ENCODE measurements at regions not wholly inside any gene's neighbourhood (a gene's known extent, or its start where the extent isn't known, plus 50 kb on each side); places are given as distances from the start of the nearest gene placed in this dataset.

GRCh38 chr3:118433825-118434224 is 600.8 kb downstream of the IGSF11 start:
- TF ChIP-seq, protein P1, sequence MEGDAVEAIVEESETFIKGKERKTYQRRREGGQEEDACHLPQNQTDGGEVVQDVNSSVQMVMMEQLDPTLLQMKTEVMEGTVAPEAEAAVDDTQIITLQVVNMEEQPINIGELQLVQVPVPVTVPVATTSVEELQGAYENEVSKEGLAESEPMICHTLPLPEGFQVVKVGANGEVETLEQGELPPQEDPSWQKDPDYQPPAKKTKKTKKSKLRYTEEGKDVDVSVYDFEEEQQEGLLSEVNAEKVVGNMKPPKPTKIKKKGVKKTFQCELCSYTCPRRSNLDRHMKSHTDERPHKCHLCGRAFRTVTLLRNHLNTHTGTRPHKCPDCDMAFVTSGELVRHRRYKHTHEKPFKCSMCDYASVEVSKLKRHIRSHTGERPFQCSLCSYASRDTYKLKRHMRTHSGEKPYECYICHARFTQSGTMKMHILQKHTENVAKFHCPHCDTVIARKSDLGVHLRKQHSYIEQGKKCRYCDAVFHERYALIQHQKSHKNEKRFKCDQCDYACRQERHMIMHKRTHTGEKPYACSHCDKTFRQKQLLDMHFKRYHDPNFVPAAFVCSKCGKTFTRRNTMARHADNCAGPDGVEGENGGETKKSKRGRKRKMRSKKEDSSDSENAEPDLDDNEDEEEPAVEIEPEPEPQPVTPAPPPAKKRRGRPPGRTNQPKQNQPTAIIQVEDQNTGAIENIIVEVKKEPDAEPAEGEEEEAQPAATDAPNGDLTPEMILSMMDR (conservative IDR thresholded peaks at IDR 0.05; ENCODE audit: low read depth, low read length), result no peak
- no peak for DNase-seq (ENCODE audit: low read depth)
- H3K4me3 ChIP-seq (ENCODE audit: low read length), result no peak overlapping the region

DNA sequence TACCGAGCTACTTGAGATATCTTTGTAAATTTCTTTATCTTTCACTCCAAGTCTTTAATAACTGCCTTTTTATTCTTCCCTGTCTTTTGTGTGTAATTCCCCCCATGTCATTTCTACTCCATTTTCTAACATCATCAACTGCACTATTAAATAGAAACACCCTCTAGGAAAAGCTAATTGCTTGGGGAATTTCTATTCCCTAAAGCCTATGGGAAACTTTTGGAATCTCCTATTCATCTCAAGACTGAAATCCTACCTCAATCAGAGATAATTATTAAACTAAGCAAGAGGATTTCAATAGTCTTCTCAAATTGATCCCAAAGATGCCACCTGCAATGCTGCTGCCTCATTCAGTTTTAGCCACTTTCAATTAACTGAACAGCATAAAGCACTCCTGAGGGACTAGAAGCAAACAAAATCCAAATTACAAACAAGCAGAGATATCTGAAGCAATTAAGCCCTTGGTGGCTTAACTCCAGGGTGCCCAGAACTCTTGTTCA is 598.7 kb downstream of the IGSF11 start:
- TF ChIP-seq, protein P1 (conservative IDR thresholded peaks at IDR 0.05; ENCODE audit: low read depth, low read length), result no peak
- no peak overlapping the region for H3K4me3 ChIP-seq (ENCODE audit: low read length)
- DNase-seq (ENCODE audit: low read depth), result no peak

DNA sequence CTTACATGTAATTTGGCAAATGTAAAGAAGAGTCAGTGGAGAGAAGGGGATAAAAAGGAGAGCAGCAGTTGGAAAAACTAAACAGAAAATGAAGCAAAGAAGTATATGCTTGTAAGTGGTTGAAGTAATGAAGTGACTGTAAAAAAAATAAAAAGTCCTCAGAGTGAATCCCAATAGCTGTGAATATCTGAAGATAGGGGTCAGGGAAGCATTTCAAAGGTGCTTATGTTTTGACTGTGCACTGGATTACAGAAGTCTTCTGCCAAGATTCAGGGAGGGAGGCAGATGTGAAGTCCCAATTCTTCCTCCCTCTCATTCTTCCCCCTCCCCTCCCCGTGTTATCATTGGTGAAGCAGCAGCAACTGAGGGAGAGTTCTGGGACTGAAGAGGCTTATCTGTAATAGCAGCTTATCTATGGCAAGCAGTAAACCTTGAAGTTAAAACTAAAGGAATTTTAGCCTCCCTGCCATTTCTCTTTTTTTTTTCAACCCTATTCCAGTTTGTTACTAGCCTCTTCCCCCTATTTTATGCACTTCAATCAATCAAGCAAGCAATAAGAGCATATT is 597.9 kb downstream of the IGSF11 start:
- no peak overlapping the region for H3K4me3 ChIP-seq (ENCODE audit: low read length)
- no peak for DNase-seq (ENCODE audit: low read depth)
- TF ChIP-seq, protein P1 (conservative IDR thresholded peaks at IDR 0.05; ENCODE audit: low read depth, low read length), result no peak

DNA sequence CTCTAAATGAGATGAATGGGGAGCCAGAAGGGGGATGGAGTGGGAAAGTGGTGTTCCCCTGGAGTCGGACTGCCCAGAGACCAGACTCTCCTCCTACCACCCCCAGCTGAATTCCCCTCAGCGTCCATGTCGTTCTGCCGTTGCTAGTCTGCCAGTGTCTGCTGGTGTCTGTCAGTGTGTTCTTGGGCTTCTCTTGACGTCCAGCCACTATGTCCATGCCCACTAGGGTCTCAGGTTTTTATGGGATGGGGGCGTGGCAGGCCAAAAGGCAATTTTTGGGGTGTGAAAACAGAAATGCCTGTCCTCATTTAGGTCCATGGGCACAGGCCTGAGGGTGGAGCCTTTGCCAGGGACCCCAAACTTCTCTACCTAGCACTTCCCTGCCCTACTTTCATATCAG is 589.6 kb downstream of the IGSF11 start:
- no peak overlapping the region for H3K4me3 ChIP-seq (ENCODE audit: low read length)
- TF ChIP-seq, protein P1 (conservative IDR thresholded peaks at IDR 0.05; ENCODE audit: low read depth, low read length), result no peak
- no peak for DNase-seq (ENCODE audit: low read depth)

DNA sequence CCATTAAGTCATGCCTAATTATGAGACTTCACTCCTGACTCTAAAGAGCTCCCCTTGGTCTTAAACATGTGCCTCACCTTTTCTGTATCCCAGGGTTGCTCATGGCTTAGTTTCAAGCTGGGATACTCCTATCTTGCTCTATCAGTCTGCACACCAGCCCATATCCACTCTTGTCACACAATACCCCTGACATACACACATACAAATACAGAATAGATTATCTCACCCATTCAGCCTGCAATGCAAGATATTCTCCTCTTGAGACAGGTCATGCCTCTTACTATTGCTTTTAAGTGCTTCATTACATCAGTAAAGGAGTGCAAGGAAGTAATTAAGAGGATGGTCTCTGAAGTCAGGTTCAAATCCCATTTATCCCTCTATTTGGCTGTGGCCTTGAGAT is 587.3 kb downstream of the IGSF11 start:
- TF ChIP-seq, protein P1 (conservative IDR thresholded peaks at IDR 0.05; ENCODE audit: low read depth, low read length), result no peak
- DNase-seq (ENCODE audit: low read depth), result no peak
- no peak overlapping the region for H3K4me3 ChIP-seq (ENCODE audit: low read length)

DNA sequence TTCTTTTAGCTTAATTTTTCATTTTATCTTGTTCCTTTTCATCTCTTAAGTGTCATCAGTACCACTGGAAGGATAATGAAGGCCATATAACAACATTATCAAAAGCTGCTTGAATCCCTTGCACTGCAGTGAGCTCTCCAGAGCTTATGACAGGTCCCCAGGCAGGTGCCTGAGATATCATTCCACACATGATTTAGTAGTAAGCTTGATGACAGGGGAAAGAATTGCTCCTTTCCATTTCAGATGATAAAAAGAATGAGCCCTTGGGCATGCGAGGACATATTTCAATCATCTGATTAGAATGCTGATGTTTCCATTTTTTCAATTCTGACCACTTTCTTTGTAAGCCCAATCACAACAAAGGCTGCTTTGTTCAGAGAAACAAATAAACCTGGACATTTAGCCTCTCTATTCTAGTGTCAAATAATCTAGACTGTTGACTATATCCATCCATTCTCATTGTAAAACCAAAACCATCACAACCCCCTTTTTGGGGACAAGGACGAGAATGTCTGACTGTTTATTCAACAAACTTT is 567.8 kb downstream of the IGSF11 start:
- TF ChIP-seq, protein P1 (conservative IDR thresholded peaks at IDR 0.05; ENCODE audit: low read depth, low read length), result no peak
- no peak for DNase-seq (ENCODE audit: low read depth)

GRCh38 chr3:118468801-118469200 is 565.8 kb downstream of the IGSF11 start:
- TF ChIP-seq, protein P1 (conservative IDR thresholded peaks at IDR 0.05; ENCODE audit: low read depth, low read length), result no peak
- no peak for DNase-seq (ENCODE audit: low read depth)
- H3K4me3 ChIP-seq (ENCODE audit: low read length), result no peak overlapping the region

More for the DNA sequence above, 567.8 kb downstream of the IGSF11 start:
- H3K4me3 ChIP-seq (ENCODE audit: low read length), result no peak overlapping the region
